SK-N-SH (cell line): ENCODE measurements at regions not wholly inside any gene's neighbourhood (a gene's known extent, or its start where the extent isn't known, plus 50 kb on each side); places are given as distances from the start of the nearest gene placed in this dataset.

Source experiments
- CTCF ChIA-PET: fragments of 300-600, 350-600 bp; formaldehyde crosslinking; extraction: SDS; loops from one replicate; lab custom pipeline; 2021; lab: Yijun Ruan, JAX
- POLR2A ChIA-PET: fragments of 350-600 bp; sonication (Branson Sonifier 250); formaldehyde crosslinking; extraction: SDS; loops from one replicate; lab custom pipeline; 2020; ENCODE audit warnings: antibody characterized with exemption, inconsistent platforms; lab: Yijun Ruan, JAX
- DNase-seq: peaks from one replicate; pipeline ENCODE4 v3.0.0; 2012
- H2AFZ ChIP-seq: fragments of 200-600 bp; sonication (generic); 2 replicates; pipeline ENCODE4 v1.8.1; 2016; ENCODE audit warnings: antibody characterized with exemption, mild to moderate bottlenecking, low read depth
- H3F3A ChIP-seq: fragments of 200-600 bp; sonication (generic); replicated peaks from 2 replicates; pipeline ENCODE3; 2016; ENCODE audit warnings: antibody characterized with exemption, mild to moderate bottlenecking; ENCODE audit not compliant: insufficient read depth
- H3K27ac ChIP-seq, 2 experiments: fragments of 200-500 bp in 1 of 2; fragments of 200-600 bp in 1 of 2; sonication (Bioruptor generic) in 1 of 2; sonication (generic), shearing (Covaris generic) in 1 of 2; 2 replicates each; pipeline versions ENCODE4 v1.5.1 to v1.6.1; 2014 to 2016; ENCODE audit warnings: low read depth in 2 of 2, inconsistent platforms in 1 of 2, low read length in 1 of 2, mild to moderate bottlenecking in 1 of 2, mixed read lengths in 1 of 2
- H3K27me3 ChIP-seq: fragments of 200-600 bp; sonication (generic), shearing (Covaris generic); 2 replicates; pipeline ENCODE4 v1.6.1; 2016; ENCODE audit warnings: mixed run types; ENCODE audit not compliant: insufficient read depth
- H3K36me3 ChIP-seq, 2 experiments: fragments of 200-500 bp in 1 of 2; fragments of 200-600 bp in 1 of 2; sonication (Bioruptor generic) in 1 of 2; sonication (generic) in 1 of 2; replicated peaks in 1 of 2; 2 replicates each; pipeline versions ENCODE3 to v1.5.1; 2014 to 2016; ENCODE audit warnings: low read length in 1 of 2, mild to moderate bottlenecking in 1 of 2; ENCODE audit not compliant: insufficient read depth in 2 of 2, control insufficient read depth in 1 of 2
- H3K4me1 ChIP-seq, 2 experiments: fragments of 200-500 bp in 1 of 2; fragments of 200-600 bp in 1 of 2; sonication (Bioruptor generic) in 1 of 2; sonication (generic), shearing (Covaris generic) in 1 of 2; 2 replicates each; pipeline versions ENCODE4 v1.5.1 to v1.6.1; 2014 to 2016; ENCODE audit warnings: low read depth in 1 of 2, low read length in 1 of 2, mixed run types in 1 of 2; ENCODE audit not compliant: insufficient read depth in 2 of 2, control insufficient read depth in 1 of 2
- H3K4me2 ChIP-seq: fragments of 200-600 bp; sonication (generic), shearing (Covaris generic); 2 replicates; pipeline ENCODE4 v1.6.1; 2017; ENCODE audit warnings: mixed run types
- H3K4me3 ChIP-seq, 2 experiments: fragments of 200-500 bp in 1 of 2; fragments of 200-600 bp in 1 of 2; sonication (Bioruptor generic) in 1 of 2; sonication (generic), shearing (Covaris generic) in 1 of 2; 2 replicates each; pipeline versions ENCODE4 v1.5.1 to v1.8.1; 2014 to 2016; ENCODE audit warnings: low read depth in 2 of 2, inconsistent platforms in 1 of 2, low read length in 1 of 2, mild to moderate bottlenecking in 1 of 2, mixed read lengths in 1 of 2, moderate library complexity in 1 of 2
- H3K79me2 ChIP-seq: fragments of 200-600 bp; sonication (generic); 2 replicates; pipeline ENCODE4 v1.8.1; 2017; ENCODE audit warnings: mild to moderate bottlenecking; ENCODE audit not compliant: insufficient read depth
- H3K9ac ChIP-seq: fragments of 200-600 bp; sonication (generic); 2 replicates; pipeline ENCODE4 v1.6.1; 2017; ENCODE audit warnings: mixed run types
- H3K9me2 ChIP-seq: fragments of 200-600 bp; sonication (generic); 2 replicates; pipeline ENCODE4 v1.6.1; 2017; ENCODE audit warnings: mixed run types
- H3K9me3 ChIP-seq: fragments of 200-600 bp; sonication (generic); 2 replicates; pipeline ENCODE4 v1.6.1; 2017; ENCODE audit warnings: mixed run types, mild to moderate bottlenecking, moderate library complexity
- H4K20me1 ChIP-seq: fragments of 200-600 bp; sonication (generic); 2 replicates; pipeline ENCODE4 v1.6.1; 2017; ENCODE audit warnings: mild to moderate bottlenecking, mixed run types; ENCODE audit not compliant: insufficient read depth
- ELF1 ChIP-seq: IDR thresholded peaks from 2 replicates; pipeline ENCODE4 v1.4.0; 2012
- EP300 ChIP-seq, 2 experiments: IDR thresholded peaks; 2 replicates each; pipeline versions ENCODE4 v1.4.0 to v1.6.1; 2012; ENCODE audit warnings: borderline replicate concordance in 1 of 2, low read depth in 1 of 2, low read length in 1 of 2
- EZH2phosphoT487 ChIP-seq: fragments of 200-600 bp; sonication (generic); IDR thresholded peaks from 2 replicates; pipeline ENCODE4 v1.6.1; 2017; ENCODE audit warnings: low read depth, mixed run types, mild to moderate bottlenecking, antibody characterized with exemption, moderate library complexity, borderline replicate concordance
- FOSL2 ChIP-seq: IDR thresholded peaks from 2 replicates; pipeline ENCODE4 v1.4.0; 2012; ENCODE audit warnings: low read depth, mild to moderate bottlenecking, moderate library complexity, borderline replicate concordance
- FOXJ3 ChIP-seq: sonication (generic); formaldehyde crosslinking; IDR thresholded peaks from 2 replicates; pipeline ENCODE4 v1.5.1; 2020; ENCODE audit warnings: mild to moderate bottlenecking, missing genetic modification reagents
- GABPA ChIP-seq: IDR thresholded peaks from 2 replicates; pipeline ENCODE4 v1.4.0; 2012; ENCODE audit warnings: low read depth, mild to moderate bottlenecking
- IRF3 ChIP-seq: fragments of 150-350 bp; IDR thresholded peaks from 2 replicates; pipeline ENCODE4 v1.6.1; 2016; ENCODE audit warnings: mild to moderate bottlenecking, low read depth, low read length
- JUND ChIP-seq: IDR thresholded peaks from 2 replicates; pipeline ENCODE4 v1.4.0; 2012
- MAX ChIP-seq: IDR thresholded peaks from 2 replicates; pipeline ENCODE4 v1.4.0; 2012; ENCODE audit warnings: low read depth
- MEF2A ChIP-seq: IDR thresholded peaks from 2 replicates; pipeline ENCODE4 v1.4.0; 2012; ENCODE audit warnings: low read depth, borderline replicate concordance
- MXI1 ChIP-seq: IDR thresholded peaks from 2 replicates; pipeline ENCODE4 v1.6.1; 2012; ENCODE audit warnings: mild to moderate bottlenecking, low read depth, low read length, improper control_type of control experiment
- NFIC ChIP-seq: IDR thresholded peaks from 2 replicates; pipeline ENCODE4 v1.4.0; 2012; ENCODE audit warnings: borderline replicate concordance
- PBX3 ChIP-seq: IDR thresholded peaks from 2 replicates; pipeline ENCODE4; 2012
- POLR2AphosphoS5 ChIP-seq: IDR thresholded peaks from 2 replicates; pipeline ENCODE4 v1.6.1; 2012; ENCODE audit warnings: low read depth, low read length
- RAD21 ChIP-seq: IDR thresholded peaks from 2 replicates; pipeline ENCODE4 v1.6.1; 2012; ENCODE audit warnings: mild to moderate bottlenecking, low read length
- REST ChIP-seq: IDR thresholded peaks from 2 replicates; pipeline ENCODE4 v1.6.1; 2012; ENCODE audit warnings: mild to moderate bottlenecking, low read depth, low read length, moderate library complexity
- RFX5 ChIP-seq: IDR thresholded peaks from 2 replicates; pipeline ENCODE4 v1.6.1; 2012; ENCODE audit warnings: mild to moderate bottlenecking, improper control_type of control experiment, low read length
- RXRA ChIP-seq: IDR thresholded peaks from 2 replicates; pipeline ENCODE4 v1.4.0; 2012; ENCODE audit warnings: low read depth, mild to moderate bottlenecking, borderline replicate concordance
- SIN3A ChIP-seq: IDR thresholded peaks from 2 replicates; pipeline ENCODE4 v1.6.1; 2012; ENCODE audit warnings: low read depth, mild to moderate bottlenecking, low read length, moderate library complexity, borderline replicate concordance
- SMC3 ChIP-seq: IDR thresholded peaks from 2 replicates; pipeline ENCODE4 v1.6.1; 2012; ENCODE audit warnings: low read depth, low read length, improper control_type of control experiment
- TAF1 ChIP-seq: IDR thresholded peaks from 2 replicates; pipeline ENCODE4 v1.6.1; 2012; ENCODE audit warnings: low read depth, mild to moderate bottlenecking, low read length, moderate library complexity, borderline replicate concordance
- TCF12 ChIP-seq: IDR thresholded peaks from 2 replicates; pipeline ENCODE4 v1.4.0; 2012
- TEAD4 ChIP-seq: IDR thresholded peaks from 2 replicates; pipeline ENCODE4 v1.4.0; 2012; ENCODE audit warnings: mild to moderate bottlenecking, borderline replicate concordance; ENCODE audit not compliant: insufficient read depth
- USF1 ChIP-seq: IDR thresholded peaks from 2 replicates; pipeline ENCODE4 v1.4.0; 2012; ENCODE audit warnings: low read depth, borderline replicate concordance
- WGBS: methylation state at CpG from one replicate; pipeline ENCODE4 v1.1.6; 2017; ENCODE audit warnings: low lambda C conversion rate; 5-methylcytosine and 5-hydroxymethylcytosine counted together

- TF ChIP-seq REST: no peak
- TF ChIP-seq SIN3A: no peak
- no peak for TF ChIP-seq SMC3
- TF ChIP-seq JUND: no peak
- TF ChIP-seq POLR2AphosphoS5: peak; percentile 68
- TF ChIP-seq MXI1: peak; percentile 5; the same call in 1 of the 2 replicates
- no peak for TF ChIP-seq MEF2A
- TF ChIP-seq EP300 (IDR thresholded peaks at IDR 0.05; ENCODE audit: borderline replicate concordance in 1 of 2, low read depth in 1 of 2, low read length in 1 of 2): no peak
These were observed 94.3 kb downstream of the RFLNA start (continued) for GRCh38 chr12:124389138-124389724.

- H3K4me3 ChIP-seq: peak overlapping the region; percentile 61 to 91
- no peaks in the 10 kb centered on the region for H3K9me2 ChIP-seq
- no peaks in the 10 kb centered on the region for H3K9me3 ChIP-seq
- CTCF ChIA-PET: interaction anchor here (0.6 to 3.5 kb wide), 15 partner anchors 10 to 365 kb away, joined by 3 to 20 read pairs (median 3); partner anchors contain the start of gene NCOR2
- peaks cover 7% of the 10 kb centered on the region; the same call in 1 of the 2 replicates for H4K20me1 ChIP-seq
- peaks cover 58% of the 10 kb centered on the region for H3F3A ChIP-seq
- H3K9ac ChIP-seq: peak overlapping the region; percentile 91
- POLR2A ChIA-PET: interaction anchor here (0.6 to 2.3 kb wide), 7 partner anchors 10 to 695 kb away, joined by 3 to 7 read pairs (median 3); no protein-coding TSS in a partner anchor
- DNase-seq: peak; percentile 93
- 0% methylated on average over 10 of the region's 39 CpGs for WGBS
- peaks cover 74% of the 10 kb centered on the region for H3K79me2 ChIP-seq
- peak overlapping the region; percentile 99 for H3K4me2 ChIP-seq
- H3K4me1 ChIP-seq: peaks cover 61 to 62% of the 10 kb centered on the region in 2 experiments
- H2AFZ ChIP-seq: no peak overlapping the region
- TF ChIP-seq MAX (no peak; the same call in 1 of the 2 replicates), POLR2AphosphoS5 (peak; percentile 47; the same call in 1 of the 2 replicates), RFX5 (no peak), IRF3 (no peak), TAF1 (peak; percentile 52; the same call in 1 of the 2 replicates), FOSL2 (no peak), FOXJ3 (CRISPR knock-in tag) (no peak), PBX3 (0 out of 2 replicates have a peak, but pooled peaks have one; percentile 1), GABPA (no peak), RXRA (no peak), MXI1 (peak; percentile 48), USF1 (no peak), EZH2phosphoT487 (no peak), TEAD4 (no peak), SMC3 (no peak), EP300 (IDR thresholded peaks at IDR 0.05; ENCODE audit: borderline replicate concordance in 1 of 2, low read depth in 1 of 2, low read length in 1 of 2) (no peak), RAD21 (peak; percentile 9; the same call in 1 of the 2 replicates), TCF12 (no peak), ELF1 (no peak), NFIC (no peak)
- no peaks in the 10 kb centered on the region for H3K27me3 ChIP-seq
- peaks cover 14 to 18% of the 10 kb centered on the region in 2 experiments for H3K36me3 ChIP-seq
- H3K27ac ChIP-seq: peak overlapping the region; percentile 95 to 97
These were observed 93.8 kb downstream of the RFLNA start for GRCh38 chr12:124388679-124389137.
